Left ventricle myocardium inferior (tissue), 1 donor: ENCODE measurements at regions not wholly inside any gene's neighbourhood (a gene's known extent, or its start where the extent isn't known, plus 50 kb on each side); places are given as distances from the start of the nearest gene placed in this dataset.

Source experiments
- DNase-seq: peaks from one replicate; pipeline ENCODE4 v3.0.0-alpha.2; 2020
- H3K27ac ChIP-seq: fragments of 200-600 bp; replicated peaks from 2 replicates; pipeline ENCODE4 v1.8.0; 2021
- H3K27me3 ChIP-seq: fragments of 200-600 bp; 2 replicates; pipeline ENCODE4 v1.8.0; 2021; ENCODE audit warnings: low read depth
- H3K36me3 ChIP-seq: fragments of 200-600 bp; 2 replicates; pipeline ENCODE4 v1.8.0; 2021
- H3K4me1 ChIP-seq: fragments of 200-600 bp; 2 replicates; pipeline ENCODE4 v1.8.0; 2021
- H3K4me3 ChIP-seq: fragments of 200-600 bp; 2 replicates; pipeline ENCODE4 v1.8.0; 2021; ENCODE audit warnings: mild to moderate bottlenecking, moderate library complexity
- H3K9me3 ChIP-seq: fragments of 200-600 bp; replicated peaks from 2 replicates; pipeline ENCODE4 v1.8.0; 2021
- intact Hi-C: fragments of 100-400 bp; cut with micrococcal nuclease; formaldehyde crosslinking; loops from one replicate; pipeline ENCODE4 v1.11.0; 2022
- TF ChIP-seq, protein P1 (sequence below): fragments of 200-600 bp; IDR thresholded peaks from 2 replicates; pipeline ENCODE4 v1.8.0; 2021; ENCODE audit warnings: antibody characterized with exemption, mild to moderate bottlenecking, borderline replicate concordance
- donor health status: DM: no; HTN: yes; CAD: no; lungs with severe emphysema.

DNA sequence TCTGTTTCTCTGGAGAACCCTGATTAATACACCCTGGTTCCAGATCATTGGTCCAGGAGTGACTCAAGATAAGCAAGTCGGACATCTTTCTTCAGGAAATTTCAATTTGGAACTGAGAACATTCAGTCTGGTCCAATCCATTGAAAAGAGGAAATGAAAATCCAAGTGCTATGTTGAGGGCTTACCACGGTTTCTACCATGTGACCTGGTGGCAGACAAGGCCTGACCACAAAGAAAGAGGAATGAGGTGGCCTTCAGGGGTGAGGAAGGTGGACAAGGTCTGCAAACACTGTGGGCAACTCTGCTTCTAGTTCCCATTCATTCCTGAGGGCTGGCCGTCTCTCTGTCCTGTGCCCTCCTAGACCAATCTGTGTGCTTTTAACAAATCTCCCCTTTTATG, 149.2 kb upstream of the GHITM start:
- intact Hi-C loops, result no loop called here
- H3K4me1 ChIP-seq, result no peaks in the 10 kb centered on the region
- no peaks in the 10 kb centered on the region for H3K27me3 ChIP-seq

DNA sequence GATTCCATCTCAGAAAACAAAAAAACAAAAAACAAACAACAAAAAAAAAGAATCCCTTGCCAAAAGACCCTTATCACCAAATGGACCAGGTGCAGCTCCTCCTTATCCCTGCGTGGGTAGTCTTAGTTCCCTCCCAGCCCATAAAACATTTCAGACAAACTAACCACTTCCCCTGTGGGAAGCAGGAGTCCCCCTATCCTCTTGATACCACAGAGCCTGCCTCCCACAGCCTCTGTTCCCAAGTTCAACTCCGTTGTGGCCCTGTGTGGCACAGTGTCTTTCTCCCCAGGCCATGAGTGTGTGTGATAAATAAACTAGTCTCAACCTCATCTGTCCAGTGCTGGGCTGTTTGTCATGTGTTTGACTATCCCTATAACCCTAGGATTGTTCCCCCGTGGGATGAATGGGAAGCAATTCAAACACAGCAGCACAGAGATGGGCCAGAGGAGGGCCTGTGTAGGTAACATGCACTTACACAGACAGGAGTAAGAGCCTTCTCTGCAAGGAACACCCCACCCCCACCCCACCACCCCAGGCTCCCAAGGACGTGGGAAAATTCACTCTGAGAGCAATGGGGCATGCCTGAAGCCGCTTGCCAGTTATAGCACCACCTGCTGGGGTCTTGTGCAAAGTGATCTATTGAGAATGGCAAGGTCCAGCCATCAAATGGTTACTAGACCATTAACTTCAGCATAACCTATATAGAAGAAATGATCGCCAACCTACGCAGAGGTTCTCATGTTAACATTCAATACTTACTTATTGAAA, 147.1 kb upstream of the GHITM start:
- intact Hi-C loops, result no loop called here
- TF ChIP-seq, protein P1, sequence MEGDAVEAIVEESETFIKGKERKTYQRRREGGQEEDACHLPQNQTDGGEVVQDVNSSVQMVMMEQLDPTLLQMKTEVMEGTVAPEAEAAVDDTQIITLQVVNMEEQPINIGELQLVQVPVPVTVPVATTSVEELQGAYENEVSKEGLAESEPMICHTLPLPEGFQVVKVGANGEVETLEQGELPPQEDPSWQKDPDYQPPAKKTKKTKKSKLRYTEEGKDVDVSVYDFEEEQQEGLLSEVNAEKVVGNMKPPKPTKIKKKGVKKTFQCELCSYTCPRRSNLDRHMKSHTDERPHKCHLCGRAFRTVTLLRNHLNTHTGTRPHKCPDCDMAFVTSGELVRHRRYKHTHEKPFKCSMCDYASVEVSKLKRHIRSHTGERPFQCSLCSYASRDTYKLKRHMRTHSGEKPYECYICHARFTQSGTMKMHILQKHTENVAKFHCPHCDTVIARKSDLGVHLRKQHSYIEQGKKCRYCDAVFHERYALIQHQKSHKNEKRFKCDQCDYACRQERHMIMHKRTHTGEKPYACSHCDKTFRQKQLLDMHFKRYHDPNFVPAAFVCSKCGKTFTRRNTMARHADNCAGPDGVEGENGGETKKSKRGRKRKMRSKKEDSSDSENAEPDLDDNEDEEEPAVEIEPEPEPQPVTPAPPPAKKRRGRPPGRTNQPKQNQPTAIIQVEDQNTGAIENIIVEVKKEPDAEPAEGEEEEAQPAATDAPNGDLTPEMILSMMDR, result no peak
- H3K27ac ChIP-seq, result no peak overlapping the region

More for the DNA sequence above, 149.2 kb upstream of the GHITM start:
- no peaks in the 10 kb centered on the region for H3K36me3 ChIP-seq
- no peak for DNase-seq
- no peak overlapping the region for H3K27ac ChIP-seq
- H3K9me3 ChIP-seq, result peaks cover 3% of the 10 kb centered on the region
- TF ChIP-seq, protein P1, result no peak
- H3K4me3 ChIP-seq, result no peak overlapping the region

DNA sequence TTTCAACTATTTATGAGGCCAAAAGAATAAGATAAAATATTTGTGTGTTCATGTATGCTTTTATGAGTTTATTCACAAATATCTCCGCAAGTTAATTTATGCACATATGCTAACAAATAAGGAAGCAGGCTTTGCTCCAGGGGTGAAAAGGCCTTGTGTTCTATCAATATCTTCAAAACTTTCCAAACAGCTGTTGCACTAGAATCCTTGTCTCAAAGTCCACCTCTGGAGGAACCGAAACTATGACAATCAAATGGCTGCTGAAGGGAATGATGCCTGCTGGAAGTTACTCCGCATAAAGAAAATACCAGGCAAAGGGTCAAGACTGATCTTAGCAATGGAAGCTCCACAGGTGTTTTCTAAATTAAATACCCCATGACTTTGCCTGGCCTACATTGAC, 145.0 kb upstream of the GHITM start:
- H3K27me3 ChIP-seq, result peaks cover 15% of the 10 kb centered on the region
- TF ChIP-seq, protein P1, result no peak
- no peaks in the 10 kb centered on the region for H3K9me3 ChIP-seq
- intact Hi-C loops, result no loop called here
- no peaks in the 10 kb centered on the region for H3K4me1 ChIP-seq
- no peaks in the 10 kb centered on the region for H3K36me3 ChIP-seq
- H3K4me3 ChIP-seq, result no peak overlapping the region
- no peak overlapping the region for H3K27ac ChIP-seq
- DNase-seq, result no peak

More for the DNA sequence above, 147.1 kb upstream of the GHITM start:
- Histone ChIP-seq H3K9me3 (no peaks in the 10 kb centered on the region), H3K36me3 (no peaks in the 10 kb centered on the region), H3K4me3 (no peak overlapping the region), H3K4me1 (no peaks in the 10 kb centered on the region), H3K27me3 (no peaks in the 10 kb centered on the region)
- DNase-seq, result no peak

DNA sequence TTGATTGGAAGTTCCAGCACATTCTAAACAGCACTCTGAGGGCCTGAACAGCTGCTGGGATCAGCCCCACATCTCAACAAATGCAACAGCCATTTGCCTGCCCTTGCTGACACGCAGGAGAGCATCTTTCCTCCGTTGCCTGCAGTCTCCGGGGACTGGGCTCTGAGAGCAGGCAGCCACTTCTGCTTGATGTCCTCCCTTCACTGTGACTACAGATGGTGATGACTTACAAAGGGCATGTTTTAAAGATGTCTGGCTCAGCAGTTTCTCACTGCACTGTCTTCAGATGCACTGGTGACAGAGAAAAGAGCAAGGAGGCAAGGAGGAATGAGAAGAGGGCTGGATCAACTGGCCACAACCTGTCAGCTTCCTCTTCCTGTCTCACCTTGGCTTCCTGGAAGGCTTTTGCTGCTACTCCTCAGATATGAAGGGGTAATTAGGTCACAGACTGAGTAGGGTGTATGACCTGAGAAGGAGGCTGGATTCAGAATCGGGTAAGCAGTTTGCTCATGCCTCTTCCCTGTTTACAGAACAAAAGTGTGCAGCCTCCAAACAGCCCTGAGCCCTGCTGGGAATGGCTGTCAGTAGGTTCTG, 143.5 kb upstream of the GHITM start:
- H3K9me3 ChIP-seq, result no peaks in the 10 kb centered on the region
- H3K36me3 ChIP-seq, result no peaks in the 10 kb centered on the region
- TF ChIP-seq, protein P1, result no peak
- H3K27ac ChIP-seq, result no peak overlapping the region
- DNase-seq, result no peak
- H3K27me3 ChIP-seq, result peaks cover 16% of the 10 kb centered on the region
- intact Hi-C loops, result no loop called here
- no peaks in the 10 kb centered on the region for H3K4me1 ChIP-seq
- no peak overlapping the region for H3K4me3 ChIP-seq

DNA sequence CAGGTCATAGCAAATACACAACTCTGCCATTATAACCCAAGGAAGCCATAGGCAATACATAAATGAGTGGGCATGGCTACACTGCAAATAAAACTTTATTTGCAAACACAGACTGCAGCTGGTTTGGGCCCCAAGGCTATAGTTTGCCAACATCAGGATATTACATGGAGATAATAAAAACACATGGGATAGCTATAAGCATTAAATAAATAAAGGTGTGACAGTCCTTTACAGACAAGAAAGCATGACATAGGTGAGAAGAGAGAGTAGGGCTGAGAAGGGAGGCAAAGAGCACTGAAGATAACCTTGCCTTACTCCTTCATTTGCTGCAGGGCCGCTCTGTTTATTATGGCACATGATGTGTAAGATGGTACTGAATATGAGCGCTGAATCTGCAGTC, 135.1 kb upstream of the GHITM start:
- H3K27me3 ChIP-seq, result peaks cover 31% of the 10 kb centered on the region
- no peak overlapping the region for H3K27ac ChIP-seq
- no peaks in the 10 kb centered on the region for H3K36me3 ChIP-seq
- intact Hi-C loops, result no loop called here
- DNase-seq, result no peak
- no peaks in the 10 kb centered on the region for H3K4me1 ChIP-seq
- H3K9me3 ChIP-seq, result no peaks in the 10 kb centered on the region
- TF ChIP-seq, protein P1, result no peak
- no peak overlapping the region for H3K4me3 ChIP-seq
